ENCODE measurements at regions not wholly inside any gene's neighbourhood (a gene's known extent, or its start where the extent isn't known, plus 50 kb on each side); places are given as distances from the start of the nearest gene placed in this dataset.

GRCh38 chr4:114287079-114287696 lies 307.7 kb upstream of the ARSJ start:
- no peak for TF ChIP-seq CTCF (IDR thresholded peaks at IDR 0.05; ENCODE audit: poor library complexity)
- no peak for TF ChIP-seq EZH2 (IDR thresholded peaks at IDR 0.05; ENCODE audit: borderline replicate concordance)
- TF ChIP-seq EZH2phosphoT487 (IDR thresholded peaks at IDR 0.05; ENCODE audit: low read depth, severe bottlenecking, unreplicated experiment) = no peak

Measured in hepatocyte (in vitro differentiated cells).